Mesenchymal stem cell (in vitro differentiated cells and primary cell): ENCODE measurements at regions not wholly inside any gene's neighbourhood (a gene's known extent, or its start where the extent isn't known, plus 50 kb on each side); places are given as distances from the start of the nearest gene placed in this dataset.

Source experiments
- DNase-seq: peaks from one replicate; pipeline ENCODE4 v3.0.0-alpha.2; 2013
- H2AFZ ChIP-seq: one replicate; pipeline ENCODE4 v1.6.1; 2013; ENCODE audit warnings: low read depth, mild to moderate bottlenecking, control low read depth, inconsistent platforms, low read length, moderate library complexity
- H2AK5ac ChIP-seq: 2 replicates; pipeline ENCODE4 v1.6.1; 2013; ENCODE audit warnings: low read length, moderate library complexity, mild to moderate bottlenecking, inconsistent platforms; ENCODE audit not compliant: severe bottlenecking
- H2BK120ac ChIP-seq: one replicate; pipeline ENCODE4 v1.6.1; 2013; ENCODE audit warnings: low read depth, mild to moderate bottlenecking, inconsistent platforms, low read length, moderate library complexity
- H2BK12ac ChIP-seq, 2 experiments: one replicate each; pipeline ENCODE4 v1.6.1; 2013; ENCODE audit warnings: inconsistent platforms in 2 of 2, low read length in 2 of 2, mild to moderate bottlenecking in 2 of 2, moderate library complexity in 2 of 2, control low read depth in 1 of 2
- H2BK15ac ChIP-seq: one replicate; pipeline ENCODE4 v1.6.1; 2013; ENCODE audit warnings: mild to moderate bottlenecking, low read depth, inconsistent platforms; ENCODE audit not compliant: poor library complexity, severe bottlenecking
- H2BK5ac ChIP-seq: 2 replicates; pipeline ENCODE4 v1.6.1; 2013; ENCODE audit warnings: low read depth, mild to moderate bottlenecking, low read length, control low read depth, inconsistent platforms; ENCODE audit not compliant: poor library complexity, severe bottlenecking
- H3K14ac ChIP-seq, 2 experiments: one replicate each; pipeline ENCODE4 v1.6.1; 2013; ENCODE audit warnings: inconsistent platforms in 2 of 2, low read length in 2 of 2, control low read depth in 1 of 2, mild to moderate bottlenecking in 1 of 2, moderate library complexity in 1 of 2
- H3K18ac ChIP-seq, 2 experiments: one replicate each; pipeline ENCODE4 v1.6.1; 2013; ENCODE audit warnings: inconsistent platforms in 2 of 2, low read length in 2 of 2, control low read depth in 1 of 2, low read depth in 1 of 2, mild to moderate bottlenecking in 1 of 2
- H3K23ac ChIP-seq, 2 experiments: one replicate each; pipeline ENCODE4 v1.6.1; 2013; ENCODE audit warnings: inconsistent platforms in 2 of 2, low read length in 2 of 2, mild to moderate bottlenecking in 2 of 2, moderate library complexity in 2 of 2, control low read depth in 1 of 2
- H3K27ac ChIP-seq: 2 replicates; pipeline ENCODE4 v1.5.1; 2013; ENCODE audit warnings: mild to moderate bottlenecking, moderate library complexity, low read length, control low read depth, inconsistent platforms; ENCODE audit not compliant: poor library complexity, severe bottlenecking
- H3K27me3 ChIP-seq, 2 experiments: 2 replicates each; pipeline versions ENCODE4 v1.6.1 to v1.7.0; 2013; ENCODE audit warnings: low read length in 2 of 2, mild to moderate bottlenecking in 2 of 2, moderate library complexity in 2 of 2, control low read depth in 1 of 2, inconsistent platforms in 1 of 2; ENCODE audit not compliant: control insufficient read depth in 1 of 2, insufficient read depth in 1 of 2
- H3K36me3 ChIP-seq, 2 experiments: 2 replicates each; pipeline versions ENCODE4 v1.6.1 to v1.7.0; 2013; ENCODE audit warnings: low read length in 2 of 2, control low read depth in 1 of 2, inconsistent platforms in 1 of 2, low read depth in 1 of 2, mild to moderate bottlenecking in 1 of 2; ENCODE audit not compliant: insufficient read depth in 2 of 2, control insufficient read depth in 1 of 2
- H3K4ac ChIP-seq, 2 experiments: one replicate each; pipeline ENCODE4 v1.6.1; 2013; ENCODE audit warnings: inconsistent platforms in 2 of 2, low read length in 2 of 2, mild to moderate bottlenecking in 2 of 2, moderate library complexity in 2 of 2, control low read depth in 1 of 2, low read depth in 1 of 2
- H3K4me1 ChIP-seq: 2 replicates; pipeline ENCODE4 v1.6.1; 2013; ENCODE audit warnings: low read depth, low read length, control low read depth; ENCODE audit not compliant: control insufficient read depth, insufficient read depth
- H3K4me2 ChIP-seq: 2 replicates; pipeline ENCODE4 v1.6.1; 2013; ENCODE audit warnings: low read length, mild to moderate bottlenecking, inconsistent platforms; ENCODE audit not compliant: poor library complexity, severe bottlenecking
- H3K4me3 ChIP-seq, 2 experiments: 2 replicates each; pipeline versions ENCODE4 v1.5.1 to v1.7.0; 2013; ENCODE audit warnings: low read length in 2 of 2, mild to moderate bottlenecking in 2 of 2, control low read depth in 1 of 2, low read depth in 1 of 2; ENCODE audit not compliant: insufficient read depth in 1 of 2
- H3K79me1 ChIP-seq: replicated peaks from 2 replicates; pipeline ENCODE4 v1.6.1; 2013; ENCODE audit warnings: mild to moderate bottlenecking, control low read depth, low read length, inconsistent platforms; ENCODE audit not compliant: poor library complexity, severe bottlenecking
- H3K9ac ChIP-seq: 2 replicates; pipeline ENCODE4 v1.7.0; 2013; ENCODE audit warnings: mild to moderate bottlenecking, low read length, moderate library complexity
- H3K9me3 ChIP-seq: 2 replicates; pipeline ENCODE4 v1.7.0; 2013; ENCODE audit warnings: mild to moderate bottlenecking, low read length; ENCODE audit not compliant: control insufficient read depth
- H4K8ac ChIP-seq: one replicate; pipeline ENCODE4 v1.6.1; 2013; ENCODE audit warnings: inconsistent platforms, mild to moderate bottlenecking, low read length, moderate library complexity
- H4K91ac ChIP-seq: one replicate; pipeline ENCODE4 v1.6.1; 2013; ENCODE audit warnings: mild to moderate bottlenecking, low read length, inconsistent platforms
- WGBS: methylation state at CpG from one replicate; pipeline ENCODE4 v1.1.7; 2013; ENCODE audit warnings: mixed read lengths; 5-methylcytosine and 5-hydroxymethylcytosine counted together

DNA sequence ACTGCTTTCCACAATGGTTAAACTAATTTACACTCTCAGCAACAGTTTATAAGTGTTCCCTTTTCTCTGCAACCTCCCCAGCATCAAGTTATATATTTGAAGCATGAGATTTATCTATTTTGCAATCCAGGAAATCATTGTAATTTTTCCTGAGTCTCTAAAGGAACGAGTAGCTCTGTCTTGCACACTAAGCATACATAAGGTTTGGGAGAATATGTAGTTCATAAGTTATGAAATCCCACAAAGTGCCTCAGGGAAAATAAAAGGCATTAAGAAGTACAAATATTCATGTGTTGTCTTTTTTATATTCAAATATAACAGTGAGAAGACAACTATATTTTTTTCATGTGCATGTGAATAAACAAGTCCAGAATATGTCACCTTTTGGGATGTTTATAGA lies 377.1 kb upstream of the RORB start:
- 40% methylated on average over 1 of the region's 1 CpG for WGBS
- no peak overlapping the region for H2BK15ac ChIP-seq
- H4K91ac ChIP-seq = no peak overlapping the region
- H2BK12ac ChIP-seq = no peak overlapping the region
- H3K79me1 ChIP-seq = no peaks in the 10 kb centered on the region
- H3K18ac ChIP-seq = no peak overlapping the region
- no peak overlapping the region for H3K14ac ChIP-seq
- no peaks in the 10 kb centered on the region for H3K36me3 ChIP-seq
- no peak overlapping the region for H3K9ac ChIP-seq
- no peak overlapping the region for H4K8ac ChIP-seq
- peaks cover 5% of the 10 kb centered on the region for H3K9me3 ChIP-seq
- no peak overlapping the region for H2BK5ac ChIP-seq
- no peaks in the 10 kb centered on the region for H3K27me3 ChIP-seq
- H3K4me1 ChIP-seq = no peaks in the 10 kb centered on the region
- no peak overlapping the region for H3K23ac ChIP-seq
- no peak overlapping the region for H3K4me2 ChIP-seq
- H2AFZ ChIP-seq = no peak overlapping the region
- no peak overlapping the region for H2AK5ac ChIP-seq
- DNase-seq = no peak
- no peak overlapping the region for H2BK120ac ChIP-seq
- H3K4ac ChIP-seq = no peak overlapping the region
- H3K4me3 ChIP-seq = no peak overlapping the region
- no peak overlapping the region for H3K27ac ChIP-seq

DNA sequence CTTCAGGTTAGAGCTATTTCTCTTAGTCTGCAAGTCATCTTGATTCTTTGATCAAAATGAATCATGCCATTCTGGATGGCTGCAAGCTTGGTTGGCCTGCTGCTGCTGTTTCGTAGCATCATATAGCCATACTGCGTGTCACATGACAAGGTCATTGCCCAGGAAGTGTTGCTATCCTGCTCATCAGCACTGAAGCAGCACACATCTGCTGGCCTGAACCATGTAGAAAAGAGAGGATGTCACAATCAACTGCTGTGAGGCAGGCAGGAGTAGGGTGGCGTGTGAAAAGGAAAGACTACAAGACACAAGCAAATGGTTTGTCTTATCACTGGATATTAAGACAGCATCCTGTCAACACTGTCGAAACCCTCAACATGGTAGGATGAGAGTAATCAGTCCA lies 376.7 kb upstream of the RORB start:
- no peak overlapping the region for H3K4ac ChIP-seq
- H2BK15ac ChIP-seq = no peak overlapping the region
- no peak overlapping the region for H2BK12ac ChIP-seq
- H3K36me3 ChIP-seq = no peaks in the 10 kb centered on the region
- 82% methylated on average over 3 of the region's 4 CpGs for WGBS
- no peak overlapping the region for H4K91ac ChIP-seq
- no peak overlapping the region for H3K4me2 ChIP-seq
- no peak overlapping the region for H4K8ac ChIP-seq
- no peak overlapping the region for H3K14ac ChIP-seq
- H2BK120ac ChIP-seq = no peak overlapping the region
- no peak overlapping the region for H3K4me3 ChIP-seq
- no peak for DNase-seq
- no peak overlapping the region for H3K27ac ChIP-seq
- no peak overlapping the region for H2AFZ ChIP-seq
- no peak overlapping the region for H3K9ac ChIP-seq
- no peaks in the 10 kb centered on the region for H3K4me1 ChIP-seq
- no peak overlapping the region for H3K18ac ChIP-seq
- no peak overlapping the region for H3K23ac ChIP-seq
- no peak overlapping the region for H2BK5ac ChIP-seq
- no peak overlapping the region for H2AK5ac ChIP-seq
- no peaks in the 10 kb centered on the region for H3K27me3 ChIP-seq
- H3K79me1 ChIP-seq = no peaks in the 10 kb centered on the region
- H3K9me3 ChIP-seq = peaks cover 5% of the 10 kb centered on the region

- Histone ChIP-seq H3K4me3 (no peak overlapping the region), H3K79me1 (no peaks in the 10 kb centered on the region), H2AFZ (no peak overlapping the region), H3K9me3 (peaks cover 5% of the 10 kb centered on the region), H2BK12ac (no peak overlapping the region), H3K4me1 (no peaks in the 10 kb centered on the region), H3K9ac (no peak overlapping the region), H2BK120ac (no peak overlapping the region), H3K27me3 (no peaks in the 10 kb centered on the region), H3K27ac (no peak overlapping the region), H3K23ac (no peak overlapping the region), H3K14ac (no peak overlapping the region), H3K18ac (no peak overlapping the region), H2BK5ac (no peak overlapping the region), H3K36me3 (no peaks in the 10 kb centered on the region), H4K91ac (no peak overlapping the region), H4K8ac (no peak overlapping the region), H2AK5ac (no peak overlapping the region), H3K4ac (no peak overlapping the region), H3K4me2 (no peak overlapping the region), H2BK15ac (no peak overlapping the region)
- WGBS = 83% methylated on average over 2 of the region's 2 CpGs
- no peak for DNase-seq
These were observed 374.9 kb upstream of the RORB start for GRCh38 chr9:74122216-74122615.

- Histone ChIP-seq H2BK15ac (no peak overlapping the region), H2BK120ac (no peak overlapping the region), H2AFZ (no peak overlapping the region), H3K4me3 (no peak overlapping the region), H3K18ac (no peak overlapping the region), H3K9me3 (peaks cover 5% of the 10 kb centered on the region), H3K79me1 (no peaks in the 10 kb centered on the region), H3K4me1 (no peaks in the 10 kb centered on the region), H3K14ac (no peak overlapping the region), H3K4ac (no peak overlapping the region), H2BK5ac (no peak overlapping the region), H4K8ac (no peak overlapping the region), H3K9ac (no peak overlapping the region), H3K4me2 (no peak overlapping the region), H2AK5ac (no peak overlapping the region), H3K23ac (no peak overlapping the region), H4K91ac (no peak overlapping the region), H3K36me3 (no peaks in the 10 kb centered on the region), H2BK12ac (no peak overlapping the region), H3K27ac (no peak overlapping the region), H3K27me3 (no peaks in the 10 kb centered on the region)
- 70% methylated on average over 2 of the region's 4 CpGs for WGBS
- DNase-seq = no peak
These were observed 374.5 kb upstream of the RORB start for GRCh38 chr9:74122661-74123060.
